ENCODE measurements at regions not wholly inside any gene's neighbourhood (a gene's known extent, or its start where the extent isn't known, plus 50 kb on each side); places are given as distances from the start of the nearest gene placed in this dataset.
"Not testable (repeated sequence)": the region's sequence is repeated elsewhere in the genome, so short reads cannot be mapped to it uniquely, and the experiment has no call there.

DNA sequence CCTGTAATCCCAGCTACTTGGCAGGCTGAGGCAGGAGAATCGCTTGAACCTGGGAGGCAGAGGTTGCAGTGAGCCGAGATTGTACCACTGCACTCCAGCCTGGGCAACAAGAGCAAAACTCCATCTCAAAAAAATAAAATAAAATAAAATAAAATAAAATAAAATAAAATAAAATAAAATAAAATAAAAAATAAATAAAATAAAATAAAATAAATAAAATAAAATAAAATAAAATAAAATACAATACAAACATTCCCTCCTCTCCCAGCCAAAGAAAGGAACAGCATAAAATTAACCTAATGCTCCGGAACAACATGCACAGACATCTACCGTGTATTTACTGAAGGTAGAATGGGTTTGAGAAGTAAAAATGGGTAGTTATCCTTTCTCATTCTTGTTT lies 521.9 kb upstream of the FAM174A start:
- DNase-seq, result not testable (repeated sequence)

DNA sequence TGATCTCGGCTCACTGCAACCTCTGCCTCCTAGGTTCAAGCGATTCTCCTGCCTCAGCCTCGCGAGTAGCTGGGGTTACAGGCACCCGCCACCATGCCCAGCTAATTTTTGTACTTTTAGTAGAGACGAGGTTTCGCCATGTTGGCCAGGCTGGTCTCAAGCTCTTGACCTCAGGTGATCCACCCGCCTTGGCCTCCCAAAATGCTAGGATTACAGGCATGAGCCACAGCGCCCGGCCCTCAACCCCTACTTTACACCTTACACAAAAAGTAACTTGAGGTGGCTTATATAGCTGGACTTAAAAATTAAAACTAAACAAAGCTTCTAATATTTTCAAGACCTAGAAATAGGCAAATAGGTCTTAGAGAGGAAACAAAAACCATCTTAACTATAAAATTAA lies 524.0 kb upstream of the FAM174A start:
- not testable (repeated sequence) for DNase-seq

DNA sequence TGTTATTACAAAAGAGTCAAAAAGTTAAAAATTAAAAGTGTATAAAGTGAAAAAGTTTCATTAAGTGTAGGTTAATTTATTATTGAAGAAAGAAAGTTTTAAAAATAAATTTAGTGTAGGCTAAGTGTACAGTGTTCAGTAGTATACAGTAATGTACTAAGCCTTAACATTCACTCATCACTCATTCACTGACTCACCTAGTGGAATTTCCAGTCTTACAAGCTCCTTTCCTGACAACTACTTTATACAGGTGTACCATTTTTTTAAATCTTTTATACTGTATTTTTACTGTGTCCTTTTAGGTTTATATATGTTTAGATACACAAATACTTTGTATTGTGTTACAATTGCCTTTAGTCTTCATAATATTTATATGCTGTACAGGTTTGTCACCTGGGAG lies 530.2 kb upstream of the FAM174A start:
- DNase-seq, result no peak

- no peak for DNase-seq
Measured at GRCh38 chr5:99998319-99998718, 536.9 kb upstream of the FAM174A start.

GRCh38 chr5:99995407-99995806 lies 539.8 kb upstream of the FAM174A start:
- no peak for DNase-seq

GRCh38 chr5:99973779-99974178 lies 561.4 kb upstream of the FAM174A start:
- no peak for DNase-seq

DNA sequence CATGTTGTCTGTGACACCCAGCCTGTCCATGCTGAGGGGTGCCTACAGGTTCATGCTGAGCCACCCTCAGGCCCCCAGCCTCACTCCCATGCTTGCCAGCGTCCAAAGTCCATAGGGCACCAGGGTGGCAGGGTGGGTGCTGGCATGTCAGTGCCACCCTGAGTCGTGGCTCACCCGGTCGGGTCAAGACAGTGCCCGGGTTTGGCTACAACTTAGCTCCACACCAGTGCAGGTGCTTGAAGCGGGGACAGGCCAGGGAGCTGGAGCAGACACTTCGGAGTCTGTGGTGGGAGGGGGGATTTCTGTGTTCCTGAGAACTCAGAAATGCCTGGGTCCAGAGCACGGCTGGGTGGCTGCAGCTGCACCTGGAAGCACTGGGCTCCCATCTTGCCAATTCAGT lies 579.2 kb upstream of the FAM174A start:
- no peak for DNase-seq

DNA sequence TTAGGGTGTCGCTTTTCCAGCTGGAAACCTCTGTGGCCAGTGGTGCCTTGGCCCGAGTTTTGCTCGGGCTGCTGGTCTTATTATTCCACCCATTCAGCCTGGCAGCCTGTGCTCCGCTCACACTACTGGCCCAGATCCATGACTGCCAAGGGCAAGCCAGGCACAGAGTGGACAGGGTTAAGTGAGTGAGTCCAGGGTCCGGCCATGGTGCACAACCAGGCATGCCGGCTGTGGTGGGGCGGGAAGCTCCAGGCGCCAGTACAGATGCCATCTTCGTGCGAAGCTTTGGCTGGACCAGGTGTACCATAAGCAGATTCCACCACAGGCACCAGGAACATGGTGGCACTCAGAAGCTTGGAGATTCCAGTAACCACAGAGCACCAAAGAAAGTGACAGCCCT lies 580.2 kb upstream of the FAM174A start:
- no peak for DNase-seq

DNA sequence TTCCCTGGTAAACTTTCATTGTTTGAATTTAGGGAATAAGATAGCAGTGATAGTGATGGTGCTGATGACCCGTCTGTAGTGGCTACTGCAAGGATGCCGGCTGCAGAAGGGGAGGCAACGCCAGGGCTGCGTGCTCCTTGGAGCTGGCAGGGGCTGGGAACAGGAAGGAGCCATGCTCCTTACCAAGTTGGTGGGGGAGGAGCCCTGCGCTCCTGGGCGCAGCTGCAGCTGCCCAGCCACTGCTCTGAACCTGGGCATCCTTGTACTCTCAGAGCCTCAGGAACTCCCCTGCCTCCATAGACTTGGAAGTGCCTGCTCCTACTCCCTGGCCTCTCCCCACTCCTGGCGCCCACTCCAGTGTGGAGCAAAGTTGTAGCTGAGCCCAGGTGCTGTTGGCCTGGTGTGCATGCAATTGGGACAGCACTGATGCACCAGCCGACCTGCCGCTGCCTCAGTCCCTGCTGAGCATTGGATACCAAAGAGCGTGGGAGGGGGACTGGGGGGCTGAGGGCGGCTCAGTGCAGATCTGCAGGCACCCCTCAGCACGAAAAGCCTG lies 585.1 kb upstream of the FAM174A start:
- DNase-seq, result no peak

DNA sequence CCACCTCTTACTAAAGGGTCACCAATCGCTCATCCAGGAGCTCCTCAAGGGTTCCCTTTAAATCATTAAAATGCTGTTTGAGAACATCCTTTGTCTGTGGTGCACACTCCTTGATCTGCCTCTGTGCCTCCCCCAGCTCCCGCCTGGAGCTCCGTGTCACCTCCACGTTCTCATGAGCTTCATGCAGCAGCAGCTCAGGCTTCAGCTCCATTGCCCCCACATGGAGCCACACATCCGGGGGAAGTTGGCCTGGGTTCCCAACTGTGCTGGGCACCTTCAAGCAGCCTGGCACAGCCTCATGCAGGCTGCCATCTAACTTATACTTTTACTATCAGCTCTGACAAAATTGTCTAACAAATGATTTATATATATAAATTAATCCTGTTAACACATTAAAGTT lies 585.8 kb upstream of the FAM174A start:
- DNase-seq, result no peak

DNA sequence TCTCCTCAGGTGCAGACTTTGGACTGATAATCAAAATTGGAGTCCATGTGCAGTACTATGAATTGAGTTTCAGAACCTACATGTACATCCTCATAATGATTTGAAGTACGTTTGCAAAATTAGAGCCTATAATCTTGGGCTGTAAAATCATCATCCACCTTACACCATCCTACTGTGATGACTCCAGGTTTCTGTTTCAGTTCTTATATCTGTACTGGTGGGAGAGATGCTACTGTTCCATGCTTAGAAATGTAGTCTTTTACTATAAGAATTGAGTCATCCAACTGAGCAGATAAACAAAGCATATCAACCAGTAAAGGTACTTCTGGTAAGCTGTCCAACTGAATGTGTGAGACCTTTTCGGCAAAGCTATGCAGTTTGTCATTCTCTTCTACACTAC lies 586.3 kb upstream of the FAM174A start:
- no peak for DNase-seq

- DNase-seq, result no peak
Measured at GRCh38 chr5:99945478-99946442, 589.4 kb upstream of the FAM174A start.

GRCh38 chr5:99940540-99940939 lies 594.6 kb upstream of the FAM174A start:
- no peak for DNase-seq

- no peak for DNase-seq
Measured at GRCh38 chr5:99936911-99937310, 598.3 kb upstream of the FAM174A start.

- no peak for DNase-seq
Measured at GRCh38 chr5:99929806-99930135, 605.4 kb upstream of the FAM174A start.

- no peak for DNase-seq
Measured at GRCh38 chr5:99929067-99929805, 605.9 kb upstream of the FAM174A start.

GRCh38 chr5:99928490-99928889 lies 606.7 kb upstream of the FAM174A start:
- no peak for DNase-seq

DNA sequence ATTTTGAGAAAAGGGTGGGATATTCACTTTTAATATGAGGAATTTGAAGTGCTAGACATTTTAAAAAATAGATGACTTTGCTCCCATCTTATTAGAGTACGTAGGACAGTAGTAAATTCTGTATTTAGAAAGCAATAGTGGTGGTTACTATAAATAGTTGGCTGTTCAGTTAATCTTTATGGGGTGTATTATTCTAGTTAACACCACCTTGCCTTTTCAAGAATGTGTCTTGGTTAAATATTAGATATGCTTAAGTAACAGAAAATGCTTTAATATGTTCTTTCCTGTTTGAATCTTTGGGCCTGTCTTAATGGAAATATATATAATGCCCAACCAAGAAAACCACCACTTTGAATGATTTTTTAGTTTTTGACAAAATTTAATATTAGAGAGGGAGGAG lies 608.7 kb upstream of the FAM174A start:
- no peak for DNase-seq

DNA sequence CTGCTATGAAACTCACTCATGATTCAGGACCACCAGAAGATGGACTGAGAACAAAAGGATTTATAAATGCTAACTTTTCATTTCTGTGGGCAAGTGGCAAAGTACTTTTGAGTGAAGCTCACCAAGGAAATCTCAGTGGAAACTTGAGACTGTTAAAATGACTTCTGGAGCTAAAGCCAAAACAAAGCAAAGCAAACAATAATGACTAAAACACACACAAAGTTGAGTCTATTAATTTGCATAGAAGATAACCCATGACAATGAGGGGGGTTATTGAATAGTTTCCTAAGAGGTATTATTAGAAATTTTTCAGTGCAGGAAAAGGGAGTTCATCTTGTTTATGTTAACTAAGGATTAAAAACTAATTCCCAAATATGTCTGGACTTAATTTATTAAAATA lies 612.8 kb upstream of the FAM174A start:
- no peak for DNase-seq

- DNase-seq, result no peak
Measured at GRCh38 chr5:99911971-99912370, 623.2 kb upstream of the FAM174A start.

DNA sequence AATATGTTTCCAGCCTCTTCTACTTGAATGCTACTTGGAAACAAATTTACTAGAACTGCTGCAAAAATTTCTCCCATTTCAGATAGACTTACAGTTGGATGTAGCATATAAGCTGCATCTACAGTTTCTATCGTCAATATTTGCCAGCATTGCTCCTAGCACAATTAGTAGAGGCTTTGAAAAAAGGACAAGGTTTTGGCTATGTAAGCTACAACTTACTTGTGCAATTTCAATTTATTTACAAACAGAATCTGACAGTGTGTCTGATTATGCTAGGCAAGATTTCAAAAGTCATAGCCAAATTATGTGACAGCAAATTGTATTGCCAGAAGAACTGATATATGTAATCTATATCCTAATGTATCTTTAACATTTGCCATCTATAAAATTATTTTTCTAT lies 628.4 kb upstream of the FAM174A start:
- no peak for DNase-seq

GRCh38 chr5:99901972-99902371 lies 633.2 kb upstream of the FAM174A start:
- DNase-seq, result no peak

- DNase-seq, result no peak
Measured at GRCh38 chr5:99900302-99900852, 634.8 kb upstream of the FAM174A start.
